HepG2 (cell line): ENCODE measurements at regions not wholly inside any gene's neighbourhood (a gene's known extent, or its start where the extent isn't known, plus 50 kb on each side); places are given as distances from the start of the nearest gene placed in this dataset.

Source experiments
- ARID5B ChIP-seq: IDR thresholded peaks from 2 replicates; pipeline ENCODE4 v1.4.0; 2020; ENCODE audit warnings: mild to moderate bottlenecking, missing genetic modification reagents
- CEBPG ChIP-seq: IDR thresholded peaks from 2 replicates; pipeline ENCODE4 v1.6.1; 2016
- HIVEP1 ChIP-seq: sonication (generic); formaldehyde crosslinking; IDR thresholded peaks from 2 replicates; pipeline ENCODE4 v1.4.0; 2020; ENCODE audit warnings: mild to moderate bottlenecking, missing genetic modification reagents
- HMG20B ChIP-seq: conservative IDR thresholded peaks from 2 replicates; pipeline ENCODE4 v1.6.1; 2016; ENCODE audit warnings: missing genetic modification reagents, missing compliant biosample characterization
- HNF1B ChIP-seq: sonication (generic); formaldehyde crosslinking; IDR thresholded peaks from 2 replicates; pipeline ENCODE4 v1.5.1; 2020; ENCODE audit warnings: mild to moderate bottlenecking, moderate library complexity, missing genetic modification reagents
- HOMEZ ChIP-seq: IDR thresholded peaks from 2 replicates; pipeline ENCODE4 v1.6.1; 2016; ENCODE audit warnings: low read depth
- KDM2A ChIP-seq: sonication (generic); formaldehyde crosslinking; IDR thresholded peaks from 2 replicates; pipeline ENCODE4 v1.4.0; 2020; ENCODE audit warnings: low read depth, missing genetic modification reagents, borderline replicate concordance
- LCORL ChIP-seq, 2 experiments: fragments of 450-650 bp in 1 of 2; sonication (generic) in 1 of 2; formaldehyde crosslinking in 1 of 2; IDR thresholded peaks; 2 replicates each; pipeline versions ENCODE4 v1.5.0 to v1.6.1; 2017 to 2020; ENCODE audit warnings: antibody characterized with exemption in 1 of 2, missing genetic modification reagents in 1 of 2
- MEIS2 ChIP-seq: sonication (generic); formaldehyde crosslinking; IDR thresholded peaks from 2 replicates; pipeline ENCODE4 v1.9.0; 2021; ENCODE audit warnings: mild to moderate bottlenecking, missing genetic modification reagents
- MXD3 ChIP-seq: IDR thresholded peaks from 2 replicates; pipeline ENCODE4 v1.6.1; 2016; ENCODE audit warnings: mild to moderate bottlenecking, missing biosample characterization, missing genetic modification reagents
- NFKBIZ ChIP-seq: IDR thresholded peaks from 2 replicates; pipeline ENCODE4 v1.6.1; 2018; ENCODE audit warnings: missing genetic modification reagents, missing compliant biosample characterization
- NONO ChIP-seq, 2 experiments: fragments of 450-650 bp in 1 of 2; sonication (generic) in 1 of 2; formaldehyde crosslinking in 1 of 2; IDR thresholded peaks in 1 of 2; conservative IDR thresholded peaks in 1 of 2; 2 replicates each; pipeline versions ENCODE4 v1.6.1 to v1.8.0; 2017 to 2022; ENCODE audit warnings: mild to moderate bottlenecking in 1 of 2, missing genetic modification reagents in 1 of 2, moderate library complexity in 1 of 2
- REXO4 ChIP-seq: sonication (generic); formaldehyde crosslinking; IDR thresholded peaks from 2 replicates; pipeline ENCODE4 v1.8.0; 2022; ENCODE audit warnings: missing genetic modification reagents, mild to moderate bottlenecking, borderline replicate concordance
- SIX1 ChIP-seq: sonication (generic); formaldehyde crosslinking; IDR thresholded peaks from 2 replicates; pipeline ENCODE4 v1.4.0; 2020; ENCODE audit warnings: missing genetic modification reagents, borderline replicate concordance
- TBX2 ChIP-seq: sonication (generic); formaldehyde crosslinking; IDR thresholded peaks from 2 replicates; pipeline ENCODE4 v1.5.0; 2020; ENCODE audit warnings: missing genetic modification reagents, mild to moderate bottlenecking, borderline replicate concordance
- THAP11 ChIP-seq: IDR thresholded peaks from 2 replicates; pipeline ENCODE4 v1.6.1; 2016; ENCODE audit warnings: missing biosample characterization, missing genetic modification reagents
- ZBTB26 ChIP-seq: IDR thresholded peaks from 2 replicates; pipeline ENCODE4 v1.6.1; 2016; ENCODE audit warnings: missing compliant biosample characterization, missing genetic modification reagents, borderline replicate concordance
- ZNF263 ChIP-seq: sonication (generic); formaldehyde crosslinking; IDR thresholded peaks from 2 replicates; pipeline ENCODE4 v1.4.0; 2020; ENCODE audit warnings: missing genetic modification reagents
- ZNF343 ChIP-seq: sonication (generic); formaldehyde crosslinking; IDR thresholded peaks from 2 replicates; pipeline ENCODE4 v1.4.0; 2020; ENCODE audit warnings: mild to moderate bottlenecking, missing genetic modification reagents
- ZNF451 ChIP-seq: sonication (generic); formaldehyde crosslinking; IDR thresholded peaks from 2 replicates; pipeline ENCODE4 v1.5.0; 2020; ENCODE audit warnings: mild to moderate bottlenecking, missing genetic modification reagents

GRCh38 chr11:10366568-10367331 lies 61.9 kb downstream of the ADM start (continued):
- TF ChIP-seq NONO (IDR thresholded peaks at IDR 0.05): no peak
- TF ChIP-seq NONO (CRISPR knock-in tag; conservative IDR thresholded peaks at IDR 0.05): 0 out of 2 replicates have a peak, but pooled peaks have one; percentile 59
- TF ChIP-seq NFKBIZ: 0 out of 2 replicates have a peak, but pooled peaks have one; percentile 28
- 0 out of 2 replicates have a peak, but pooled peaks have one; percentile 45 for TF ChIP-seq HMG20B (CRISPR knock-in tag)
- 0 out of 2 replicates have a peak, but pooled peaks have one; percentile 40 for TF ChIP-seq MEIS2
- TF ChIP-seq ARID5B: peak; percentile 78
- TF ChIP-seq MXD3: no peak
- TF ChIP-seq KDM2A: peak; percentile 66; the same call in 1 of the 2 replicates
- peak; percentile 63 for TF ChIP-seq ZNF263
- peak; percentile 62 for TF ChIP-seq TBX2 (CRISPR knock-in tag)
- TF ChIP-seq SIX1: 0 out of 2 replicates have a peak, but pooled peaks have one; percentile 27
- TF ChIP-seq HIVEP1 (CRISPR knock-in tag): no peak
- peak; percentile 68; the same call in 1 of the 2 replicates for TF ChIP-seq ZBTB26 (CRISPR knock-in tag)
- TF ChIP-seq CEBPG (CRISPR knock-in tag): peak; percentile 51
- TF ChIP-seq HNF1B: peak; percentile 55; the same call in 1 of the 2 replicates
- TF ChIP-seq THAP11: peak; percentile 44; the same call in 1 of the 2 replicates
- TF ChIP-seq HOMEZ (CRISPR knock-in tag): peak; percentile 64; the same call in 1 of the 2 replicates
- no peak for TF ChIP-seq LCORL (IDR thresholded peaks at IDR 0.05)
- TF ChIP-seq LCORL (CRISPR knock-in tag; IDR thresholded peaks at IDR 0.05): peak; percentile 71; the same call in 1 of the 2 replicates
- TF ChIP-seq REXO4: no peak
- no peak for TF ChIP-seq ZNF343
- 0 out of 2 replicates have a peak, but pooled peaks have one; percentile 54 for TF ChIP-seq ZNF451 (CRISPR knock-in tag)
